ENCODE measurements at regions not wholly inside any gene's neighbourhood (a gene's known extent, or its start where the extent isn't known, plus 50 kb on each side); places are given as distances from the start of the nearest gene placed in this dataset.

GRCh38 chr5:144788046-144788445 is 617.4 kb downstream of the KCTD16 start:
- TF ChIP-seq POLR2A (IDR thresholded peaks at IDR 0.05) (no peak), POLR2AphosphoS5 (IDR thresholded peaks at IDR 0.05; ENCODE audit: insufficient read depth in 1 of 2, low read depth in 1 of 2) (no peak)

Measured in vagina (tissue), 2 donors.